Body of pancreas (tissue), 4 donors: ENCODE measurements at regions not wholly inside any gene's neighbourhood (a gene's known extent, or its start where the extent isn't known, plus 50 kb on each side); places are given as distances from the start of the nearest gene placed in this dataset.

ENCODE experiments used
- POLR2A ChIP-seq, 3 donors: fragments of 450-650 bp; IDR thresholded peaks; one replicate each; pipeline ENCODE4 v1.6.1; 2016; ENCODE audit warnings: antibody characterized with exemption in 3 of 3, mild to moderate bottlenecking in 2 of 3
- TF ChIP-seq, protein P1 (sequence below), 7 experiments: fragments of 450-650 bp in 4 of 7; fragments of 200-600 bp in 3 of 7; sonication (generic) in 3 of 7; IDR thresholded peaks; one replicate each; pipeline ENCODE4 v1.5.1; 2016 to 2019; ENCODE audit warnings: antibody characterized with exemption in 7 of 7

DNA sequence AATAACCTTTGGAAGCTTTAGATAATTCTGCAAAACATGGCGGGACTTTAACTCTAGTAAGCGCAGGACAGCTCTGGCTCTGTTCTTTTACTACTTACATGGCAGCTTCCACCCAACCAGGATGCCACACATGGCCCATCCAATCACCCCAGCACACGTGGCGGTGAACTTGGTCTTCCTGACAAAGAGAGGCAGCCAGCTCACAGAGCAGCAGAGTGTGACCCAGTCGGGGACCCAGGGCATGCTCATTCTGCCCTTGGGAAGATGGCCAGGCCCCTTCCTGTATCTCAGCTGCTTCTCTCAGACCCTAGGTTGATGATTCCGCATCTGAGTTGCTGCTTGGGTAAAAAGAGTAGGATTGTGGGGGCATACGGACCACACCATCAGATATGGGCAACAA, 172.1 kb downstream of the USP12 start:
- TF ChIP-seq, protein P1, sequence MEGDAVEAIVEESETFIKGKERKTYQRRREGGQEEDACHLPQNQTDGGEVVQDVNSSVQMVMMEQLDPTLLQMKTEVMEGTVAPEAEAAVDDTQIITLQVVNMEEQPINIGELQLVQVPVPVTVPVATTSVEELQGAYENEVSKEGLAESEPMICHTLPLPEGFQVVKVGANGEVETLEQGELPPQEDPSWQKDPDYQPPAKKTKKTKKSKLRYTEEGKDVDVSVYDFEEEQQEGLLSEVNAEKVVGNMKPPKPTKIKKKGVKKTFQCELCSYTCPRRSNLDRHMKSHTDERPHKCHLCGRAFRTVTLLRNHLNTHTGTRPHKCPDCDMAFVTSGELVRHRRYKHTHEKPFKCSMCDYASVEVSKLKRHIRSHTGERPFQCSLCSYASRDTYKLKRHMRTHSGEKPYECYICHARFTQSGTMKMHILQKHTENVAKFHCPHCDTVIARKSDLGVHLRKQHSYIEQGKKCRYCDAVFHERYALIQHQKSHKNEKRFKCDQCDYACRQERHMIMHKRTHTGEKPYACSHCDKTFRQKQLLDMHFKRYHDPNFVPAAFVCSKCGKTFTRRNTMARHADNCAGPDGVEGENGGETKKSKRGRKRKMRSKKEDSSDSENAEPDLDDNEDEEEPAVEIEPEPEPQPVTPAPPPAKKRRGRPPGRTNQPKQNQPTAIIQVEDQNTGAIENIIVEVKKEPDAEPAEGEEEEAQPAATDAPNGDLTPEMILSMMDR (IDR thresholded peaks at IDR 0.05) = no peak
- no peak for TF ChIP-seq POLR2A (IDR thresholded peaks at IDR 0.05)
